CD4-positive, alpha-beta T cell treated with Interleukin-2 at 100 ng/mL for 4 hours (primary cell): ENCODE measurements at regions not wholly inside any gene's neighbourhood (a gene's known extent, or its start where the extent isn't known, plus 50 kb on each side); places are given as distances from the start of the nearest gene placed in this dataset.
"Not testable (repeated sequence)": the region's sequence is repeated elsewhere in the genome, so short reads cannot be mapped to it uniquely, and the experiment has no call there.

Source experiments
- DNase-seq: peaks from one replicate; pipeline ENCODE4 v3.0.0-alpha.2; 2020; ENCODE audit warnings: low spot score

- DNase-seq: no peak
Observed at GRCh38 chr3:107468782-107469181, 54.0 kb upstream of the BBX start.

- DNase-seq: not testable (repeated sequence)
Observed at GRCh38 chr3:107470496-107470895, 52.3 kb upstream of the BBX start.
